ENCODE measurements at regions not wholly inside any gene's neighbourhood (a gene's known extent, or its start where the extent isn't known, plus 50 kb on each side); places are given as distances from the start of the nearest gene placed in this dataset.

GRCh38 chr1:80245813-80246212 is 1239.3 kb upstream of the ADGRL4 start:
- peaks cover 0 to 14% (median 5%) of the 10 kb centered on the region in 7 donors for H3K9me3 Mint-ChIP-seq
- Histone ChIP-seq H3K36me3 (replicated peaks in 1 of 2; ENCODE audit: control insufficient read depth in 1 of 2, insufficient read depth in 2 of 2, low read length in 2 of 2) (no peaks in the 10 kb centered on the region), H3K27ac (ENCODE audit: low read depth in 1 of 2, low read length in 2 of 2) (no peak overlapping the region), H3K79me2 (ENCODE audit: insufficient read depth, low read length) (no peaks in the 10 kb centered on the region), H4K20me1 (ENCODE audit: insufficient read depth, low read length) (no peaks in the 10 kb centered on the region), H3K9ac (ENCODE audit: insufficient read depth, low read length, poor library complexity, severe bottlenecking) (no peak overlapping the region), H3K4me1 (ENCODE audit: control insufficient read depth in 1 of 2, insufficient read depth in 2 of 2, low read length in 2 of 2) (no peaks in the 10 kb centered on the region), H3K4me3 (replicated peaks in 1 of 3; ENCODE audit: low read depth in 2 of 3, low read length in 3 of 3) (no peak overlapping the region), H3K9me3 (replicated peaks in 1 of 2; ENCODE audit: control insufficient read depth in 1 of 2, insufficient read depth in 1 of 2, low read length in 2 of 2) (peaks cover 7 to 14% of the 10 kb centered on the region in 2 donors), H2AFZ (ENCODE audit: insufficient read depth, low read depth, low read length, poor library complexity, severe bottlenecking) (no peak overlapping the region), H3K27me3 (ENCODE audit: control insufficient read depth in 2 of 2, insufficient read depth in 2 of 2, low read length in 2 of 2) (no peaks in the 10 kb centered on the region), H3K4me2 (replicated peaks; ENCODE audit: extremely low read depth, low read length, poor library complexity, severe bottlenecking) (no peak overlapping the region)
- H3K27ac Mint-ChIP-seq, result no peak overlapping the region
- WGBS (ENCODE audit: insufficient coverage), result no CpG with 5 or more reads among the region's 2 CpGs
- no peak for TF ChIP-seq CTCF (IDR thresholded peaks at IDR 0.05)
- H3K36me3 Mint-ChIP-seq, result no peaks in the 10 kb centered on the region
- intact Hi-C loops (cut with micrococcal nuclease), result no loop called here
- no peaks in the 10 kb centered on the region for H3K4me1 Mint-ChIP-seq
- no peak overlapping the region for H3K4me3 Mint-ChIP-seq
- peaks cover 0 to 2% (median 0%) of the 10 kb centered on the region in 3 donors for H3K27me3 Mint-ChIP-seq (ENCODE audit: low read depth in 3 of 3)
- no peak for DNase-seq

GRCh38 chr1:80244372-80244771 is 1237.8 kb upstream of the ADGRL4 start:
- no peak for DNase-seq
- Histone ChIP-seq H3K27me3 (ENCODE audit: control insufficient read depth in 2 of 2, insufficient read depth in 2 of 2, low read length in 2 of 2) (no peaks in the 10 kb centered on the region), H3K4me3 (replicated peaks in 1 of 3; ENCODE audit: low read depth in 2 of 3, low read length in 3 of 3) (no peak overlapping the region), H4K20me1 (ENCODE audit: insufficient read depth, low read length) (no peaks in the 10 kb centered on the region), H3K9ac (ENCODE audit: insufficient read depth, low read length, poor library complexity, severe bottlenecking) (no peak overlapping the region), H3K4me2 (replicated peaks; ENCODE audit: extremely low read depth, low read length, poor library complexity, severe bottlenecking) (no peak overlapping the region), H3K27ac (ENCODE audit: low read depth in 1 of 2, low read length in 2 of 2) (no peak overlapping the region), H3K4me1 (ENCODE audit: control insufficient read depth in 1 of 2, insufficient read depth in 2 of 2, low read length in 2 of 2) (no peaks in the 10 kb centered on the region), H2AFZ (ENCODE audit: insufficient read depth, low read depth, low read length, poor library complexity, severe bottlenecking) (no peak overlapping the region), H3K9me3 (replicated peaks in 1 of 2; ENCODE audit: control insufficient read depth in 1 of 2, insufficient read depth in 1 of 2, low read length in 2 of 2) (peaks cover 9 to 14% of the 10 kb centered on the region in 2 donors), H3K36me3 (replicated peaks in 1 of 2; ENCODE audit: control insufficient read depth in 1 of 2, insufficient read depth in 2 of 2, low read length in 2 of 2) (no peaks in the 10 kb centered on the region), H3K79me2 (ENCODE audit: insufficient read depth, low read length) (no peaks in the 10 kb centered on the region)
- H3K27me3 Mint-ChIP-seq (ENCODE audit: low read depth in 3 of 3), result peaks cover 0 to 2% (median 0%) of the 10 kb centered on the region in 3 donors
- intact Hi-C loops (cut with micrococcal nuclease), result no loop called here
- H3K9me3 Mint-ChIP-seq, result peaks cover 0 to 16% (median 5%) of the 10 kb centered on the region in 7 donors
- H3K4me3 Mint-ChIP-seq, result no peak overlapping the region
- no peak for TF ChIP-seq CTCF (IDR thresholded peaks at IDR 0.05)
- WGBS (ENCODE audit: insufficient coverage), result no CpG with 5 or more reads among the region's 1 CpG
- no peak overlapping the region for H3K27ac Mint-ChIP-seq
- no peaks in the 10 kb centered on the region for H3K4me1 Mint-ChIP-seq
- no peaks in the 10 kb centered on the region for H3K36me3 Mint-ChIP-seq
